Activated CD4-positive, alpha-beta T cell treated with anti-CD3 and anti-CD28 coated beads for 4 hours (primary cell): ENCODE measurements at regions not wholly inside any gene's neighbourhood (a gene's known extent, or its start where the extent isn't known, plus 50 kb on each side); places are given as distances from the start of the nearest gene placed in this dataset.
A peak's percentile ranks its signal among the peaks of the same experiment; 100 is the strongest.

Experiments
- DNase-seq, 2 donors: peaks; one replicate each; pipeline ENCODE4 v3.0.0-alpha.2; 2020

- DNase-seq = no peak
Measured at GRCh38 chr17:77593081-77593480, 365.4 kb upstream of the TNRC6C start.

GRCh38 chr17:77594416-77595209, 363.9 kb upstream of the TNRC6C start:
- no peak for DNase-seq

- DNase-seq = no peak
Measured at GRCh38 chr17:77596491-77597417, 361.7 kb upstream of the TNRC6C start.

GRCh38 chr17:77597418-77598240, 360.9 kb upstream of the TNRC6C start:
- DNase-seq = no peak

GRCh38 chr17:77598241-77598620, 360.3 kb upstream of the TNRC6C start:
- DNase-seq = no peak

- DNase-seq = no peak
Measured at GRCh38 chr17:77599699-77600098, 358.8 kb upstream of the TNRC6C start.

- DNase-seq = no peak
Measured at GRCh38 chr17:77600346-77600745, 358.2 kb upstream of the TNRC6C start.

GRCh38 chr17:77601054-77601979, 357.2 kb upstream of the TNRC6C start:
- no peak for DNase-seq

GRCh38 chr17:77602062-77602746, 356.3 kb upstream of the TNRC6C start:
- no peak for DNase-seq

- no peak for DNase-seq
Measured at GRCh38 chr17:77602883-77603640, 355.4 kb upstream of the TNRC6C start.

GRCh38 chr17:77604301-77604972, 354.1 kb upstream of the TNRC6C start:
- no peak for DNase-seq

GRCh38 chr17:77604973-77605313, 353.6 kb upstream of the TNRC6C start:
- DNase-seq = no peak

- no peak for DNase-seq
Measured at GRCh38 chr17:77606146-77606864, 352.2 kb upstream of the TNRC6C start.

- no peak for DNase-seq
Measured at GRCh38 chr17:77606865-77607210, 351.7 kb upstream of the TNRC6C start.

- DNase-seq = no peak
Measured at GRCh38 chr17:77607606-77608005, 350.9 kb upstream of the TNRC6C start.

- no peak for DNase-seq
Measured at GRCh38 chr17:77608431-77608830, 350.1 kb upstream of the TNRC6C start.

GRCh38 chr17:77609553-77610517, 348.7 kb upstream of the TNRC6C start:
- DNase-seq = peak; percentile 62 to 64

- no peak for DNase-seq
Measured at GRCh38 chr17:77610518-77610893, 348.0 kb upstream of the TNRC6C start.
